ENCODE measurements at regions not wholly inside any gene's neighbourhood (a gene's known extent, or its start where the extent isn't known, plus 50 kb on each side); places are given as distances from the start of the nearest gene placed in this dataset.

DNA sequence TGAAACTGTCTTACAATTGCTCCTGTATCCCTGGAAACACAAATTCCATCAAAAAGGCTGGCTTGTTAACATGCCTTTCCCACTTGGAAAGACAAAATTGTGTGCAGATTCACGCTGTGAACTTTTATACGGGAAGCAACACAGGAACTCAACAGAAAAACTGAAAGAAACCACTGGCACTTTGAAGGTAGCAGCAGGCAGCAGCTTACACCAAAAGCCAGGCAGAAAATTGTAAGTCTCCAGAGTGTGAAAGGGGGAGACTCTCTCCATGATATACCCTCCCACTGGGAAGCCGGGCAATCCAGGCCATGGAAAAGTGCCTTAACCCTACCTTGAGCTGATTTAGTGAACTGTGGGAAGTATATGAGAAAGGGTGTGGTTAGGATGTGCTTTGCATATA is 943.7 kb downstream of the CDH18 start:
- intact Hi-C loops (cut with DNase I, micrococcal nuclease), result no loop called here
- H3K4me1 ChIP-seq (ENCODE audit: low read depth), result no peaks in the 10 kb centered on the region
- H3K4me3 ChIP-seq, result no peak overlapping the region
- H3K36me3 ChIP-seq (ENCODE audit: low read depth), result no peaks in the 10 kb centered on the region
- no peak for ATAC-seq
- H3K9me3 ChIP-seq, result no peaks in the 10 kb centered on the region
- TF ChIP-seq, protein P1, sequence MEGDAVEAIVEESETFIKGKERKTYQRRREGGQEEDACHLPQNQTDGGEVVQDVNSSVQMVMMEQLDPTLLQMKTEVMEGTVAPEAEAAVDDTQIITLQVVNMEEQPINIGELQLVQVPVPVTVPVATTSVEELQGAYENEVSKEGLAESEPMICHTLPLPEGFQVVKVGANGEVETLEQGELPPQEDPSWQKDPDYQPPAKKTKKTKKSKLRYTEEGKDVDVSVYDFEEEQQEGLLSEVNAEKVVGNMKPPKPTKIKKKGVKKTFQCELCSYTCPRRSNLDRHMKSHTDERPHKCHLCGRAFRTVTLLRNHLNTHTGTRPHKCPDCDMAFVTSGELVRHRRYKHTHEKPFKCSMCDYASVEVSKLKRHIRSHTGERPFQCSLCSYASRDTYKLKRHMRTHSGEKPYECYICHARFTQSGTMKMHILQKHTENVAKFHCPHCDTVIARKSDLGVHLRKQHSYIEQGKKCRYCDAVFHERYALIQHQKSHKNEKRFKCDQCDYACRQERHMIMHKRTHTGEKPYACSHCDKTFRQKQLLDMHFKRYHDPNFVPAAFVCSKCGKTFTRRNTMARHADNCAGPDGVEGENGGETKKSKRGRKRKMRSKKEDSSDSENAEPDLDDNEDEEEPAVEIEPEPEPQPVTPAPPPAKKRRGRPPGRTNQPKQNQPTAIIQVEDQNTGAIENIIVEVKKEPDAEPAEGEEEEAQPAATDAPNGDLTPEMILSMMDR (IDR thresholded peaks at IDR 0.05), result no peak
- DNase-seq, result no peak

DNA sequence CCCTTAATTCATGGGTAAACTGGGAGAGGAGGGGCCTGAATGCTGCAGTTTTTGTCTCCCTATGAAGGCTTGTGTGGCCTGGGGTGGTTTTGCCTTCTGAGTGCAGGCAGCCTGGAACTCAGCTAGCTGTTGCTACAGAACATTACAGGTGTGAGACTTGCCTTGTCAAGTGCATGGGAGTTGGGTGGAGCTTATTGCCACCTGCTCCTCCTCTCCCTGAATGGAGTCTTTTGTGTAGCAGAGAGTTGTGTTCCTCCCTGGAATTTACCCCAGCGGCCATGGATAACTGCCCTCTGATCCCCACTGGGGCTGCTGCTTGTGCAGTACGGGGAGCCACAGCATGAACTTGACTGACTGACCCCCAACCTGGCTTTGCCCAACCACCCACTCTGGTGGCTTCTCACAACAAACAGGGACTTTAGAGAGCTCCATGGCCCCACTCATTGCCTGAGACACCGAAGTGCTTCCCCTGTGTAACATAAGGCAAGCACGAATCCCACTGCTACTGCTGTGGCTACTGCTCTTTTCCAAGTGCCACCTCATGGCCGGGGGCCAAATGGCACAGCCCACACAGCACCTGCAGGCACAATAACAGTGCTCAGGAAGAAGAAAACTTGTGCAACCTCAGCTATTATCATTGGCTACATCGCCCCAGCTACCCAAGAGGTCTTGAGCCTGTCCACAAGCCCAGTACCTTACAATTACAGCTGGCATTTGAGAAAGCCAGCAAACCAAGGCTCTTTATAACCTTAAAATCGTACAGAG is 942.9 kb downstream of the CDH18 start:
- TF ChIP-seq, protein P1 (IDR thresholded peaks at IDR 0.05), result no peak
- intact Hi-C loops (cut with DNase I, micrococcal nuclease), result no loop called here

DNA sequence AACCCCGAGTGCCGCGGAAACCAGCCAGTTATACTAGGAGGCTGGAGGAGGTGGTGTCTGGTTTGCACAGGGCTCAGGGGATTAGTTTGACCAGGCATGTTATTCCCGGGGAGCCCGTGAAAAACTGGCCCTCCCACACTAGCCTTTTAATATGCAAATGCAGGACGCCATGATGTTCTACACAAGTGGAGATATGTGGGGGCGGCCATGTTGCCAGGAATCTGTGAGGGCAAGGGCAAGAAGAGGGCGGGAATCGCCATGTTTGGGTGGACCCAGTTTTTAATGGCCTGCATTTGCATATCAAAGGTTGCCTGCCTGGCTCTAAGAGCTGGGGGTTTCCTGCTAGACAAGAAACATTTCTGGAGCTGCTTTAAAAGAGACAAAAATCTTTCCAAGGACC is 940.7 kb downstream of the CDH18 start:
- no peaks in the 10 kb centered on the region for H3K36me3 ChIP-seq (ENCODE audit: low read depth)
- no peaks in the 10 kb centered on the region for H3K9me3 ChIP-seq
- DNase-seq (no peak), ATAC-seq (no peak)
- no peaks in the 10 kb centered on the region for H3K4me1 ChIP-seq (ENCODE audit: low read depth)
- intact Hi-C loops (cut with DNase I, micrococcal nuclease), result no loop called here
- TF ChIP-seq, protein P1 (IDR thresholded peaks at IDR 0.05), result no peak
- H3K4me3 ChIP-seq, result no peak overlapping the region

More for the DNA sequence above, 942.9 kb downstream of the CDH18 start:
- Histone ChIP-seq H3K4me1 (ENCODE audit: low read depth) (no peaks in the 10 kb centered on the region), H3K9me3 (no peaks in the 10 kb centered on the region), H3K4me3 (no peak overlapping the region), H3K36me3 (ENCODE audit: low read depth) (no peaks in the 10 kb centered on the region)
- no peak for ATAC-seq
- DNase-seq, result no peak

DNA sequence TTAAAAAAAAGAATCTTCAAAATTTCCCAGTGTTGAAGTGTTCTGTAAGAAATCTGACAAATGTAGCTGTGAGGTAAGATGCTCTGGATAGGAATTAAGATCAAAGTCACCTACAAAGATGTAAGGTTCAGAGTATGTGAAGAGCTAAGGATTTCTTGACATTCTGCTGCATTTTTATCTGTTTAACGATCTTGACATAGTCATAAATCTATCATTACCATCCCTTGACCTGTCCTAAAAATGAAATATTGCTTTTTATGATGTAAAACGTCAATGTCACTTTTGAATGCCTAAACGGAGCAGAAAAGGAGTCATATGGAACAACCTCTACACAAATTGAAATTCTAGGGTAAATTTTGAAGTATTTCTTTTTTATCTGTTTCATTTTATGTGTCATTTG is 939.3 kb downstream of the CDH18 start:
- ATAC-seq (no peak), DNase-seq (no peak)
- Histone ChIP-seq H3K36me3 (ENCODE audit: low read depth) (no peaks in the 10 kb centered on the region), H3K4me1 (ENCODE audit: low read depth) (no peaks in the 10 kb centered on the region), H3K4me3 (no peak overlapping the region), H3K9me3 (no peaks in the 10 kb centered on the region)
- TF ChIP-seq, protein P1 (IDR thresholded peaks at IDR 0.05), result no peak
- intact Hi-C loops (cut with DNase I, micrococcal nuclease), result no loop called here

DNA sequence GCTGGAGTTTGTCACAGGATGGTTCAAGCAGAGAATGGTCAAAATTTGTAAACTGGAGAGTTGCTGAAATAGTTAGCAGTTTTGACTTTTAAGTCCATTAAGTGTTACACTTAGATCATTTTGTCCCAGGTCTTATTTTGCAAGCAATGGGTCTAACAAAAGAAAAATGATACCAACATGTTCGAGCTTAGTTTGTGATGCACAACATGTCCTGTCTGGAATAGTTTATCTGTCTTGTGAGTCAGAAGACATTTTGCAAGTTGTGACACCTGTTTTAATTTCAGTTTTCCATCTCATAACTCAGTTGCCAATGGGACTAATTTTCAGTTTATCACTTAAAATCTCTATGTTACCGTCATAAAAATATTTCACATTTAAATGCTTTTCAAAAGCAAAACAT is 929.8 kb downstream of the CDH18 start:
- TF ChIP-seq, protein P1 (IDR thresholded peaks at IDR 0.05), result no peak
- no peak for ATAC-seq
- Histone ChIP-seq H3K4me1 (ENCODE audit: low read depth) (no peaks in the 10 kb centered on the region), H3K4me3 (no peak overlapping the region), H3K9me3 (no peaks in the 10 kb centered on the region), H3K36me3 (ENCODE audit: low read depth) (no peaks in the 10 kb centered on the region)
- DNase-seq, result no peak
- intact Hi-C loops (cut with DNase I, micrococcal nuclease), result no loop called here
